Endothelial cell of umbilical vein (primary cell): ENCODE measurements at regions not wholly inside any gene's neighbourhood (a gene's known extent, or its start where the extent isn't known, plus 50 kb on each side); places are given as distances from the start of the nearest gene placed in this dataset.

Experiments used
- BruUV-seq: library from RNA; stranded (reverse); fragments of 400-500 nt; replicated peaks from 2 replicates; lab custom pipeline; 2021; lab: Mats Ljungman, UMichigan
- CTCF ChIA-PET: fragments of 300-600, 350-600 bp; sonication (Branson Sonifier 250); formaldehyde crosslinking; loops from one replicate; lab custom pipeline; 2021; ENCODE audit warnings: antibody characterized with exemption, inconsistent platforms; lab: Charles Lee
- POLR2A ChIA-PET: fragments of 300-600, 350-600 bp; sonication (Branson Sonifier 250); formaldehyde crosslinking; loops from one replicate; lab custom pipeline; 2021; ENCODE audit warnings: antibody characterized with exemption, inconsistent platforms; lab: Charles Lee
- DNase-seq: peaks from one replicate; pipeline ENCODE4 v3.0.0-alpha.2; 2011; ENCODE audit warnings: low read depth, low spot score
- FAIRE-seq: peaks from 2 replicates; lab custom pipeline; 2011; peaks lifted over from hg19 to GRCh38; lab: Jason Lieb, UNC
- H2AFZ ChIP-seq: 2 replicates; pipeline ENCODE4 v1.6.0; 2012; ENCODE audit warnings: low read depth, low read length, control low read depth, inconsistent platforms
- H3K27ac ChIP-seq: 2 replicates; pipeline ENCODE4 v1.5.1; 2011; ENCODE audit warnings: low read depth, mild to moderate bottlenecking, control low read depth, low read length, moderate library complexity; ENCODE audit not compliant: insufficient read depth
- H3K27me3 ChIP-seq, 2 experiments: 2 replicates each; pipeline versions ENCODE4 v1.6.0 to v1.6.1; 2011; ENCODE audit warnings: low read length in 2 of 2, mixed read lengths in 1 of 2; ENCODE audit not compliant: control insufficient read depth in 2 of 2, insufficient read depth in 2 of 2
- H3K36me3 ChIP-seq, 2 experiments: 2 replicates in 1 of 2; 3 replicates in 1 of 2; pipeline ENCODE4 v1.5.1; 2011; ENCODE audit warnings: low read length in 2 of 2, mild to moderate bottlenecking in 1 of 2, moderate library complexity in 1 of 2; ENCODE audit not compliant: control insufficient read depth in 2 of 2, insufficient read depth in 2 of 2; ENCODE audit errors: extremely low read depth in 1 of 2
- H3K4me1 ChIP-seq: 3 replicates; pipeline ENCODE4 v1.5.1; 2011; ENCODE audit warnings: mild to moderate bottlenecking, low read length; ENCODE audit not compliant: control insufficient read depth, insufficient read depth; ENCODE audit errors: extremely low read depth
- H3K4me2 ChIP-seq: 2 replicates; pipeline ENCODE4 v1.6.1; 2011; ENCODE audit warnings: low read length, control low read depth, mixed read lengths; ENCODE audit not compliant: insufficient read depth
- H3K4me3 ChIP-seq, 3 experiments: fragments of 200-600 bp in 1 of 3; sonication (generic), shearing (Covaris generic) in 1 of 3; replicated peaks in 1 of 3; 2 replicates each; pipeline ENCODE4 v1.5.1; 2011 to 2016; ENCODE audit warnings: control low read depth in 3 of 3, low read length in 3 of 3, mild to moderate bottlenecking in 2 of 3, inconsistent platforms in 1 of 3, low read depth in 1 of 3, moderate library complexity in 1 of 3; ENCODE audit not compliant: insufficient read depth in 1 of 3
- H3K79me2 ChIP-seq: 2 replicates; pipeline ENCODE4 v1.6.0; 2012; ENCODE audit warnings: low read length, inconsistent platforms; ENCODE audit not compliant: control insufficient read depth, insufficient read depth
- H3K9ac ChIP-seq: replicated peaks from 2 replicates; pipeline ENCODE3; 2011; ENCODE audit warnings: low read length, control low read depth; ENCODE audit not compliant: insufficient read depth; ENCODE audit errors: extremely low read depth
- H3K9me1 ChIP-seq: replicated peaks from 3 replicates; pipeline ENCODE4 v1.6.0; 2011; ENCODE audit warnings: mild to moderate bottlenecking, low read length; ENCODE audit not compliant: control insufficient read depth, insufficient read depth; ENCODE audit errors: extremely low read depth
- H3K9me3 ChIP-seq: replicated peaks from 2 replicates; pipeline ENCODE4 v1.5.1; 2012; ENCODE audit warnings: low read length, inconsistent platforms; ENCODE audit not compliant: control insufficient read depth, insufficient read depth
- H4K20me1 ChIP-seq: replicated peaks from 2 replicates; pipeline ENCODE3; 2011; ENCODE audit warnings: mild to moderate bottlenecking, low read length; ENCODE audit not compliant: control insufficient read depth, insufficient read depth; ENCODE audit errors: extremely low read depth
- EZH2 ChIP-seq: IDR thresholded peaks from 2 replicates; pipeline ENCODE4 v1.6.1; 2012; ENCODE audit warnings: borderline replicate concordance, low read depth, mild to moderate bottlenecking, moderate library complexity, low read length, inconsistent platforms; ENCODE audit not compliant: severe bottlenecking
- FOS ChIP-seq: IDR thresholded peaks from 2 replicates; pipeline ENCODE4 v1.6.1; 2011; ENCODE audit warnings: mild to moderate bottlenecking, low read length, moderate library complexity, borderline replicate concordance; ENCODE audit not compliant: insufficient read depth
- GATA2 ChIP-seq: IDR thresholded peaks from 2 replicates; pipeline ENCODE4 v1.7.0; 2011; ENCODE audit warnings: low read depth, mild to moderate bottlenecking, moderate library complexity, mixed read lengths, low read length; ENCODE audit not compliant: insufficient read length, insufficient read depth
- JUN ChIP-seq: IDR thresholded peaks from 2 replicates; pipeline ENCODE4 v1.6.1; 2011; ENCODE audit warnings: borderline replicate concordance, low read depth; ENCODE audit not compliant: insufficient read length, insufficient read depth
- MYC ChIP-seq: IDR thresholded peaks from one replicate; pipeline ENCODE4 v1.6.1; 2011; ENCODE audit warnings: mild to moderate bottlenecking, low read depth, low read length
- POLR2A ChIP-seq: IDR thresholded peaks from 2 replicates; pipeline ENCODE4 v1.6.1; 2012; ENCODE audit warnings: low read depth, mild to moderate bottlenecking, control low read depth, low read length
- POLR2AphosphoS5 ChIP-seq: IDR thresholded peaks from 2 replicates; pipeline ENCODE4 v1.6.1; 2012; ENCODE audit warnings: low read depth, mild to moderate bottlenecking, control low read depth, low read length, moderate library complexity; ENCODE audit not compliant: insufficient read depth
- dilution Hi-C: fragments of 300-500 bp; cut with MboI; formaldehyde crosslinking; loops from one replicate; pipeline ENCODE4 v1.15.0; 2019; ENCODE audit warnings: low sequenced_read_pairs; ENCODE audit not compliant: extremely low pct_ligation_motif_present
- intact Hi-C: fragments of 100-400 bp; cut with micrococcal nuclease; formaldehyde crosslinking; loops from one replicate; pipeline ENCODE4 v1.10.0; 2022
- TF ChIP-seq, protein P1 (sequence below), 2 donors: IDR thresholded peaks; 1 replicate in 1 of 2; 2 replicates in 1 of 2; pipeline ENCODE4 v1.5.1; 2011; ENCODE audit warnings: low read length in 2 of 2, mild to moderate bottlenecking in 2 of 2, moderate library complexity in 2 of 2, control low read depth in 1 of 2, inconsistent platforms in 1 of 2, low read depth in 1 of 2; ENCODE audit not compliant: insufficient read depth in 1 of 2; ENCODE audit errors: extremely low read depth in 1 of 2
- TF ChIP-seq, protein P2 (sequence below): IDR thresholded peaks from 2 replicates; pipeline ENCODE4 v1.6.1; 2011; ENCODE audit not compliant: insufficient read depth, insufficient read length

DNA sequence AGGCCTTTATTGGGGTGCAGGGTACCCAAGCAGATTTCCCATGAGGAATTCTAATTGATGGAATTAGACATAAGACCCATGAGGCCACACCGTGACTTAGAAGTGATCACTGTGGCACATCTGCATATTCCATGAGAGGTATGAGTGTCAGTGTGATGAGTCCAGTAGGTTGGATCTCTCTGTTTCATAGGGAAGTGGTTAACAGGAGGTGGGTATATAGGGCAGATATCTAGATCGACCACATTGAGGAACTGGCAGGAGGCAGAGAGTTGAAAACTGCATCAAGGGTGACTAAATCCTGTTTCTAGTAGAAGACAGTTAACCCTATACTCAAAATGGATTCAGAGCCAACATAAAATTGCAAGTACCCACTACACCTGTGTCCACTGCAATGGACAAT is 68.6 kb upstream of the MIR17HG start:
- no peak overlapping the region for H3K4me3 ChIP-seq
- peaks cover 10% of the 10 kb centered on the region for H3K4me1 ChIP-seq
- BruUV-seq, result no TSS peak
- FAIRE-seq (no peak), DNase-seq (no peak)
- dilution Hi-C loops (no loop called here), intact Hi-C loops (no loop called here)
- no peak overlapping the region for H3K9ac ChIP-seq
- no peaks in the 10 kb centered on the region for H3K79me2 ChIP-seq
- no peaks in the 10 kb centered on the region for H3K27me3 ChIP-seq
- no peak overlapping the region for H2AFZ ChIP-seq
- H3K4me2 ChIP-seq, result no peak overlapping the region
- no peaks in the 10 kb centered on the region for H3K9me3 ChIP-seq
- H3K27ac ChIP-seq, result no peak overlapping the region
- ChIA-PET POLR2A (no interaction called here), CTCF (no interaction called here)
- H3K36me3 ChIP-seq, result no peaks in the 10 kb centered on the region
- no peaks in the 10 kb centered on the region for H3K9me1 ChIP-seq
- TF ChIP-seq MYC, result no peak
- no peak for TF ChIP-seq GATA2
- TF ChIP-seq JUN, result no peak
- TF ChIP-seq, protein P1, sequence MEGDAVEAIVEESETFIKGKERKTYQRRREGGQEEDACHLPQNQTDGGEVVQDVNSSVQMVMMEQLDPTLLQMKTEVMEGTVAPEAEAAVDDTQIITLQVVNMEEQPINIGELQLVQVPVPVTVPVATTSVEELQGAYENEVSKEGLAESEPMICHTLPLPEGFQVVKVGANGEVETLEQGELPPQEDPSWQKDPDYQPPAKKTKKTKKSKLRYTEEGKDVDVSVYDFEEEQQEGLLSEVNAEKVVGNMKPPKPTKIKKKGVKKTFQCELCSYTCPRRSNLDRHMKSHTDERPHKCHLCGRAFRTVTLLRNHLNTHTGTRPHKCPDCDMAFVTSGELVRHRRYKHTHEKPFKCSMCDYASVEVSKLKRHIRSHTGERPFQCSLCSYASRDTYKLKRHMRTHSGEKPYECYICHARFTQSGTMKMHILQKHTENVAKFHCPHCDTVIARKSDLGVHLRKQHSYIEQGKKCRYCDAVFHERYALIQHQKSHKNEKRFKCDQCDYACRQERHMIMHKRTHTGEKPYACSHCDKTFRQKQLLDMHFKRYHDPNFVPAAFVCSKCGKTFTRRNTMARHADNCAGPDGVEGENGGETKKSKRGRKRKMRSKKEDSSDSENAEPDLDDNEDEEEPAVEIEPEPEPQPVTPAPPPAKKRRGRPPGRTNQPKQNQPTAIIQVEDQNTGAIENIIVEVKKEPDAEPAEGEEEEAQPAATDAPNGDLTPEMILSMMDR (IDR thresholded peaks at IDR 0.05; ENCODE audit: extremely low read depth in 1 of 2, insufficient read depth in 1 of 2, low read depth in 1 of 2, low read length in 2 of 2), result no peak
- TF ChIP-seq POLR2A, result no peak
- TF ChIP-seq EZH2, result no peak
- TF ChIP-seq FOS, result no peak
- TF ChIP-seq POLR2AphosphoS5, result no peak
- TF ChIP-seq, protein P2, sequence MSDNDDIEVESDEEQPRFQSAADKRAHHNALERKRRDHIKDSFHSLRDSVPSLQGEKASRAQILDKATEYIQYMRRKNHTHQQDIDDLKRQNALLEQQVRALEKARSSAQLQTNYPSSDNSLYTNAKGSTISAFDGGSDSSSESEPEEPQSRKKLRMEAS, result no peak
- H4K20me1 ChIP-seq, result no peaks in the 10 kb centered on the region
